A673 (cell line): ENCODE measurements at regions not wholly inside any gene's neighbourhood (a gene's known extent, or its start where the extent isn't known, plus 50 kb on each side); places are given as distances from the start of the nearest gene placed in this dataset.

ENCODE experiments used
- BruUV-seq: library from RNA; stranded (reverse); fragments of 400-500 nt; replicated peaks from 2 replicates; lab custom pipeline; 2021; lab: Mats Ljungman, UMichigan
- CTCF ChIA-PET: fragments of 300-600 bp; sonication (Branson Sonifier 250); formaldehyde crosslinking; loops from one replicate; lab custom pipeline; 2022; ENCODE audit warnings: antibody characterized with exemption; lab: Charles Lee
- POLR2A ChIA-PET: fragments of 300-600 bp; sonication (Branson Sonifier 250); formaldehyde crosslinking; loops from one replicate; lab custom pipeline; 2022; ENCODE audit warnings: antibody characterized with exemption; ENCODE audit not compliant: low non-redundant PET; lab: Charles Lee
- DNase-seq: peaks from one replicate; pipeline ENCODE4 v3.0.0-alpha.2; 2015; ENCODE audit warnings: low spot score
- H3K27ac ChIP-seq: fragments of 200-600 bp; sonication (generic); 2 replicates; pipeline ENCODE4 v1.5.1; 2016; ENCODE audit warnings: mixed run types, low read depth, mild to moderate bottlenecking, mixed read lengths, antibody characterized with exemption, low read length; ENCODE audit not compliant: poor library complexity, severe bottlenecking
- H3K27me3 ChIP-seq: fragments of 200-600 bp; sonication (generic); replicated peaks from 2 replicates; pipeline ENCODE4 v1.6.1; 2017; ENCODE audit warnings: mixed run types, low read depth, mild to moderate bottlenecking, mixed read lengths, antibody characterized with exemption, low read length; ENCODE audit not compliant: insufficient read depth, poor library complexity
- H3K36me3 ChIP-seq: fragments of 200-600 bp; sonication (generic); 2 replicates; pipeline ENCODE4 v1.6.1; 2016; ENCODE audit warnings: mixed run types, mild to moderate bottlenecking, mixed read lengths, antibody characterized with exemption, low read length; ENCODE audit not compliant: insufficient read depth, poor library complexity, severe bottlenecking
- H3K4me1 ChIP-seq: fragments of 200-600 bp; sonication (generic); 2 replicates; pipeline ENCODE4 v1.6.1; 2017; ENCODE audit warnings: mixed run types, mild to moderate bottlenecking, mixed read lengths, antibody characterized with exemption, low read length; ENCODE audit not compliant: insufficient read depth, poor library complexity, severe bottlenecking
- H3K4me3 ChIP-seq: fragments of 200-600 bp; sonication (generic); 2 replicates; pipeline ENCODE4 v1.5.1; 2016; ENCODE audit warnings: low read depth, mixed run types, mild to moderate bottlenecking, mixed read lengths, low read length; ENCODE audit not compliant: poor library complexity, severe bottlenecking
- H3K9me3 ChIP-seq: fragments of 200-600 bp; sonication (generic); 2 replicates; pipeline ENCODE4 v1.6.1; 2016; ENCODE audit warnings: mixed run types, low read depth, mild to moderate bottlenecking, mixed read lengths, antibody characterized with exemption, low read length; ENCODE audit not compliant: poor library complexity, severe bottlenecking
- CTCF ChIP-seq: fragments of 300-800, 200-600 bp; sonication (generic); conservative IDR thresholded peaks from 2 replicates; pipeline ENCODE4 v1.5.1; 2017; ENCODE audit warnings: low read depth, mild to moderate bottlenecking, antibody characterized with exemption, low read length, moderate library complexity, mixed read lengths
- EZH2 ChIP-seq: fragments of 200-600 bp; sonication (generic); IDR thresholded peaks from 2 replicates; pipeline ENCODE4 v1.6.1; 2017; ENCODE audit warnings: borderline replicate concordance, low read depth, mild to moderate bottlenecking, mixed read lengths, antibody characterized with exemption, low read length; ENCODE audit not compliant: poor library complexity, severe bottlenecking
- intact Hi-C: fragments of 100-400 bp; cut with micrococcal nuclease; formaldehyde crosslinking; loops from one replicate; pipeline ENCODE4 v1.10.0; 2022; ENCODE audit not compliant: unreplicated experiment

- Histone ChIP-seq H3K27me3 (peaks cover 9% of the 10 kb centered on the region), H3K9me3 (no peaks in the 10 kb centered on the region), H3K4me3 (no peak overlapping the region), H3K4me1 (no peaks in the 10 kb centered on the region), H3K36me3 (no peaks in the 10 kb centered on the region), H3K27ac (no peak overlapping the region)
- no TSS peak for BruUV-seq
- no peak for DNase-seq
- intact Hi-C loops: no loop called here
- TF ChIP-seq CTCF (no peak), EZH2 (no peak)
- ChIA-PET CTCF (no interaction called here), POLR2A (no interaction called here)
These were observed 201.5 kb upstream of the ESRRG start for GRCh38 chr1:216924732-216925131.

- BruUV-seq: no TSS peak
- Histone ChIP-seq H3K27me3 (peaks cover 9% of the 10 kb centered on the region), H3K9me3 (no peaks in the 10 kb centered on the region), H3K36me3 (no peaks in the 10 kb centered on the region), H3K27ac (no peak overlapping the region), H3K4me1 (no peaks in the 10 kb centered on the region), H3K4me3 (no peak overlapping the region)
- ChIA-PET POLR2A (no interaction called here), CTCF (no interaction called here)
- DNase-seq: no peak
- TF ChIP-seq CTCF: no peak
- TF ChIP-seq EZH2: no peak
- intact Hi-C loops: no loop called here
These were observed 200.4 kb upstream of the ESRRG start for GRCh38 chr1:216923601-216924000.

- no peaks in the 10 kb centered on the region for H3K4me1 ChIP-seq
- intact Hi-C loops: no loop called here
- TF ChIP-seq EZH2 (no peak), CTCF (no peak)
- H3K36me3 ChIP-seq: no peaks in the 10 kb centered on the region
- ChIA-PET CTCF (no interaction called here), POLR2A (no interaction called here)
- no peak overlapping the region for H3K4me3 ChIP-seq
- no TSS peak for BruUV-seq
- H3K27ac ChIP-seq: no peak overlapping the region
- H3K9me3 ChIP-seq: no peaks in the 10 kb centered on the region
- peaks cover 9% of the 10 kb centered on the region for H3K27me3 ChIP-seq
- DNase-seq: no peak
These were observed 199.2 kb upstream of the ESRRG start for GRCh38 chr1:216922406-216922805.
